LNCaP clone FGC (cell line): ENCODE measurements at regions not wholly inside any gene's neighbourhood (a gene's known extent, or its start where the extent isn't known, plus 50 kb on each side); places are given as distances from the start of the nearest gene placed in this dataset.

ENCODE experiments used
- DNase-seq: peaks from one replicate; pipeline ENCODE4 v3.0.0-alpha.2; 2011; ENCODE audit warnings: low read depth
- H3K4me3 ChIP-seq: 2 replicates; pipeline ENCODE4 v1.5.1; 2011; ENCODE audit warnings: mild to moderate bottlenecking, low read depth, low read length, control low read depth
- TF ChIP-seq, protein P1 (sequence below): IDR thresholded peaks from 2 replicates; pipeline ENCODE4 v1.5.1; 2012; ENCODE audit warnings: mild to moderate bottlenecking; ENCODE audit not compliant: control insufficient read depth, insufficient read depth; ENCODE audit errors: extremely low read depth

DNA sequence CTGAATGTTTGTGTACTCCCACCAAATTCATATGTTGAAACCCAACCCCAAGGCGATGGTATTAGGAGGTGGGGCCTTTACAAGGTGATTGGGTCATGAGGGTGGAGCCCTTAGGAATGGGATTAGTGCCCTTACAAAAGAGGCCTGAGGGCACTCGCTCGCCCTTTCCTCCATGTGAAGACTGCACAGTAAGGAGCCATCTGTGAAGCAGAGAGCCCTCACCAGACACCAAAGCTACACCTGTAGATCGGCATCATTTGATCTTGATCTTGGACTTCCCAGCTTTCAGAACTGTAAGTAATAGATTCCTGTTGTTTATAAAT is 62.9 kb upstream of the FZD7 start:
- DNase-seq: no peak
- H3K4me3 ChIP-seq: no peak overlapping the region
- TF ChIP-seq, protein P1, sequence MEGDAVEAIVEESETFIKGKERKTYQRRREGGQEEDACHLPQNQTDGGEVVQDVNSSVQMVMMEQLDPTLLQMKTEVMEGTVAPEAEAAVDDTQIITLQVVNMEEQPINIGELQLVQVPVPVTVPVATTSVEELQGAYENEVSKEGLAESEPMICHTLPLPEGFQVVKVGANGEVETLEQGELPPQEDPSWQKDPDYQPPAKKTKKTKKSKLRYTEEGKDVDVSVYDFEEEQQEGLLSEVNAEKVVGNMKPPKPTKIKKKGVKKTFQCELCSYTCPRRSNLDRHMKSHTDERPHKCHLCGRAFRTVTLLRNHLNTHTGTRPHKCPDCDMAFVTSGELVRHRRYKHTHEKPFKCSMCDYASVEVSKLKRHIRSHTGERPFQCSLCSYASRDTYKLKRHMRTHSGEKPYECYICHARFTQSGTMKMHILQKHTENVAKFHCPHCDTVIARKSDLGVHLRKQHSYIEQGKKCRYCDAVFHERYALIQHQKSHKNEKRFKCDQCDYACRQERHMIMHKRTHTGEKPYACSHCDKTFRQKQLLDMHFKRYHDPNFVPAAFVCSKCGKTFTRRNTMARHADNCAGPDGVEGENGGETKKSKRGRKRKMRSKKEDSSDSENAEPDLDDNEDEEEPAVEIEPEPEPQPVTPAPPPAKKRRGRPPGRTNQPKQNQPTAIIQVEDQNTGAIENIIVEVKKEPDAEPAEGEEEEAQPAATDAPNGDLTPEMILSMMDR: no peak

DNA sequence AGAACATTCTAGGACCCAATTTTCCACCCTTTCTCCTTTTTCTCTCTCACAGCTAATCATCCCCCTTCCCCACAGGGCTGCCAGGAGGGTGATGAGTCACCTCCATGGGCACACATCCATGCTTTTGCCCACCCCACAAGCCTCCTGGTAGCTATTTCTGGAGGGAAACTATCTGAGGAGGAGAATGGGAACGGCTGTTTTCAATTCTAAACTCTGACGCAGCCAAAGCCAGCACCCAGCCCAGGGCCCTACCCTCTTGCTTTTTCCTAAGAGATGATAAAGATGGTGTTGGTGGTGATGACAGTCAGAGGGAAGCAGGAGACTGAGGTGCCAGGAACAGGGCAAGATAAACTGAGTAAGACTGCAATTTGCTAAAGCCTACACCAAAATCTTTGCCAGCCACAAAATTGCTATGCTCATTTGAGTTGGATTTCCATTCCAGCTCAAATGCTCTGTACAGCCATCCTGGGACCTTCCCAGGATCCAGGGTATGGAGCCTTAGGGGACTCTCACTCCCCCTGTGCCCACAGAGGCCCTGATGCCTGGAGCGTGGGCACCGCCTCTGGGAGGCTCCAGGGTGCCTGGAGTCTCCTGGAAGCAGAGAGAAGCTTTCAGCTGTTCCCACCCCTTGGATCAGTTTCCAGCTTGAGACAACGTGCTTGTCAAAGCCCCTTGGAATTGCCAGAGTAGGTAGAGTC is 62.0 kb upstream of the FZD7 start:
- no peak for DNase-seq

DNA sequence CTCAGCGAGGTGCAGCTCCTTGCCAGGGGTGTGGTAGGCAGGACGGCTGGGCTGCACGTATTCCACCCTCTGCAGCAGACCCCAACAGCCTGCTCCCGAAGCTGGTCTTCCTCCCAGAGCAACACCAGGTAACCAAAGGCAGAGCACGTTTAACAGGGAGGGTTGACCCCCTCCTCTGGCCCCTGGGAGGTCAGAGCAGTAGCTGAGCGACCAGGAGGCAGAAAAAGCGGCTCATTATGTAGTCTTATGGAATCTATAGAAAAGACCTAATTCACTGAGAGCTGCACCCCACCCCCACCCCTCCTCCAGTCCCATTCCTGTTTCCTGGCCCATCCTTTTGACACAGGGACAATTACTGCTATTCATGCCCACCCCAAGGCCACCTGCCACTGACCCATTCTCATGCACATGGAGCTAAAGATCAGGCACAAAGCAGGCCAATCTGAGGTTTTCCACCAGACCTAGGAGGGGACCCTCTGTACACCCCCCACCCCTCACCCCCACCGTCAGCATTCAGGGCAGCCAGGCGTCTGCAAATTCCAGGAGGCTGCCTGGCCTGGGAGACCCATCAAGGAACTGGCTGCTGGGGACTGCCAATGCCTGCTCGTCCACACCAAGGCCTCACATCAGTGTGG is 60.9 kb upstream of the FZD7 start:
- DNase-seq: no peak
- H3K4me3 ChIP-seq: no peak overlapping the region
- TF ChIP-seq, protein P1: no peak

More for the DNA sequence above, 62.0 kb upstream of the FZD7 start:
- no peak overlapping the region for H3K4me3 ChIP-seq
- TF ChIP-seq, protein P1: no peak

DNA sequence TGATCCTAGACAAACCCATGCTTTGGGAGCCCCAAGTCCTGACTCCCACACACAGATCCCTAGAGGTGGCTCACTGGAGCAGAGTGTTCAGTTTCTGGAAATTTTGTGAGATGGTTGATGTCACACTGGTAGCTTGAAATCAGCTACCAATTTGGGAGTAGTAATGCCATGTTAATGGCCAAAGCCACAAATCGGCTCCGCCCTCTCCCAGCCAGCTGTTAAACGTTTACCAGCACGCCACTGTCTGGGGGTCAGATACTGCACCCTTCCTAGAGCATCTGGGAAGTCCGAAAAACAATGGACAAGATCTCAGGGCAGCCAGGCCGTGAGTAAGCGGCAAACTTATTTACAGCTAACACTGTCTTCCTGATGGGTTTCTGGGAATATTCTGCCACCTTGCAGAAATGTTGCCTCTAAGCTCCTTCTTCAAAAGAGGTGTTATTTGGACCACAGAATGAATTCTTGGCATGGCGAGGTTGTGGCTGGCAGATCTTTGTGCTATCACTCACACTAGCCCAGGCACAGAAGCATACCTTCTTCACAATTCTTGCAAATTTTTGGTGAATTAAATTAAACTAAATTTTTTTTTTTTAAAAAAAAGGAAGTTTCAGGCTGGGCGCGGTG is 60.2 kb upstream of the FZD7 start:
- no peak for DNase-seq
- TF ChIP-seq, protein P1: no peak
- H3K4me3 ChIP-seq: no peak overlapping the region

DNA sequence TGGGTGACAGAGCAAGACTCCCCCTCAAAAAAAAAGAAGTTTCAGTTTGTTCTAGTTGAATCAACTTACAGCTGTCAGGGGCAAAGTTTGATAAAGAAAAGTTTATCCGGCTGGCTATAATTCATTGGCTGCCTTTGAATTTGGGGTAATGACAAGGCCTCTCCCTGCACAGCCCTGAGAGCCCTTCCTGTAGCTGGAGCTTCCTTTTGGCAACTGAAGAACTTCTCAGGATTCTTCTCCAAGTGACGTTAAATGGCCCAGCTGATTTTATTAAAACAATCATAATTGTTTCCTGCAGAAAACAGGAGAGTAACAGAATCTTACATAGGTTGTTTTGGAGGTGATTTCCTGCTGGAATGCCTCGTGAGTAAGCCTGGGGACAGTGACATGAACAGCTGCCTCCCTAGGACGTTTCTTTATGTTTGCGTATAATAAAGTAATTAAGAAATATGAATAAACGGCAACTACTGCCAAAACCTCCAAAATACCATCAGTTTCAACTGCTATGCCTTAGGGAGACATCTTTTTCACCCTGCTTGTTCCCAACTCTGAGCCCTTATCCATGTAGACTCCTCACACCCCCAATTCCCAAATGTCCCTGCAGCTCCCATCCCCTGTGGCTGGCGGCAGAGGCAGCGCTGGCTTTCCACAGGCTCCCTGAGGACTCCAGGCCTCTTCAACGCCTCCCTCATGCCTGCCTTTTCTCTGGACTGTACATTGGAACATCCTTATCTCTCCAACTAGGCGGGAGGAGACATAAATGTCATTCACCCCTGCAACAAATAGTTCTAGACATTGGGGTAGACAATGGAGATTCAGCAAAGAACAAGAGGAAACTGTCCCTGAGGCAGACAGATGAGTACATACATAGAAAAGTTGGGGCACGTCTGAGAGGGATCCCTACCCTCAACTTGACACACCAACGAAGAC is 59.2 kb upstream of the FZD7 start:
- no peak for DNase-seq
- TF ChIP-seq, protein P1: no peak
- H3K4me3 ChIP-seq: no peak overlapping the region

DNA sequence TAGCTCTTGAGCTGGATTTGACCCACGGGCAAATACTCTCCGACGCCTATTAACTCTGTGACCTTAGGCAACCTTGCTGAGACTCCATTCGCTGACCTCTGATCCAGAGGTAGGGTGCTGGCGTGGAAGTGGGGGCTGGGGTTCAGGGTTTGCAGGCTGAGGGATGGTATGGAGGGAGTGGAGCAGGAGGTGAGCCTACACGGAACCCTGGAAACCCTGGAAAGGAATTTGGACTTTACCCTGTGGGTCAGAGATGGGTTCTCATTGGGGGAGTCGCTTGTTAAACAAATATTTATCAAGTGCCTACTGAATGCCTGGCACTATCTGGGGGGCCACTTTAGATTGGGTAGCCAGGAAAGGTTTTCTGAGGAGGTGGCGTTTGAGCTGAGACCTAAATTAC is 58.2 kb upstream of the FZD7 start:
- TF ChIP-seq, protein P1: no peak
- no peak for DNase-seq
- H3K4me3 ChIP-seq: no peak overlapping the region
